GM12878 (cell line): ENCODE measurements at regions not wholly inside any gene's neighbourhood (a gene's known extent, or its start where the extent isn't known, plus 50 kb on each side); places are given as distances from the start of the nearest gene placed in this dataset.

ENCODE experiments used
- ATAC-seq: fragments of 200-7000 bp; cut with Tn5 transposase; 3 replicates; pipeline ENCODE4 v1.9.1; 2020; ENCODE audit warnings: mild to moderate bottlenecking, moderate library complexity
- BruUV-seq: library from RNA; stranded (reverse); fragments of 400-500 nt; replicated peaks from 2 replicates; lab custom pipeline; 2021; lab: Mats Ljungman, UMichigan
- CTCF ChIA-PET: fragments of 300-600 bp; sonication (Branson Sonifier 250); formaldehyde crosslinking; extraction: SDS; loops from one replicate; lab custom pipeline; 2021; ENCODE audit warnings: inconsistent platforms; lab: Yijun Ruan, JAX
- POLR2A ChIA-PET: fragments of 350-600 bp; formaldehyde crosslinking; extraction: SDS; loops from one replicate; lab custom pipeline; 2021; ENCODE audit warnings: inconsistent platforms; lab: Charles Lee
- RAD21 ChIA-PET: fragments of 300-600 bp; sonication (Branson Sonifier 250); formaldehyde crosslinking; loops from one replicate; lab custom pipeline; 2023; ENCODE audit warnings: antibody characterized with exemption; ENCODE audit not compliant: unreplicated experiment; lab: Charles Lee
- SMC1A ChIA-PET: fragments of 300-600 bp; sonication (Branson Sonifier 250); formaldehyde crosslinking; loops from one replicate; lab custom pipeline; 2023; ENCODE audit not compliant: unreplicated experiment, uncharacterized antibody; lab: Charles Lee
- DNase-seq: peaks from one replicate; pipeline ENCODE4 v3.0.0-alpha.2; 2011; ENCODE audit warnings: low read depth, low spot score
- FAIRE-seq: peaks from 3 replicates; lab custom pipeline; 2011; peaks lifted over from hg19 to GRCh38; lab: Jason Lieb, UNC
- H2AFZ ChIP-seq: 2 replicates; pipeline ENCODE4 v1.6.0; 2011; ENCODE audit warnings: low read depth, low read length, control low read depth; ENCODE audit not compliant: control insufficient read depth
- H3K27ac ChIP-seq: 2 replicates; pipeline ENCODE4 v1.5.1; 2011; ENCODE audit warnings: control low read depth; ENCODE audit not compliant: control insufficient read depth, insufficient read depth
- H3K27me3 ChIP-seq, 2 experiments: replicated peaks in 1 of 2; 2 replicates each; pipeline versions ENCODE4 v1.6.0 to v1.6.1; 2011; ENCODE audit warnings: low read length in 1 of 2; ENCODE audit not compliant: control insufficient read depth in 2 of 2, insufficient read depth in 2 of 2
- H3K36me3 ChIP-seq, 2 experiments: 2 replicates each; pipeline ENCODE4 v1.5.1; 2011; ENCODE audit warnings: low read length in 1 of 2; ENCODE audit not compliant: control insufficient read depth in 2 of 2, insufficient read depth in 2 of 2
- H3K4me1 ChIP-seq: 2 replicates; pipeline ENCODE4 v1.6.1; 2011; ENCODE audit warnings: mild to moderate bottlenecking, low read length, moderate library complexity, mixed read lengths; ENCODE audit not compliant: control insufficient read depth, insufficient read depth
- H3K4me2 ChIP-seq: 2 replicates; pipeline ENCODE4 v1.6.0; 2011; ENCODE audit warnings: control low read depth; ENCODE audit not compliant: control insufficient read depth, insufficient read depth
- H3K4me3 ChIP-seq: fragments of 200-600 bp; sonication (generic); 2 replicates; pipeline ENCODE4 v1.5.1; 2016
- H3K79me2 ChIP-seq: 2 replicates; pipeline ENCODE4 v1.6.0; 2011; ENCODE audit warnings: low read length; ENCODE audit not compliant: control insufficient read depth, insufficient read depth
- H3K9ac ChIP-seq: 2 replicates; pipeline ENCODE4 v1.8.0; 2011; ENCODE audit warnings: low read length, control low read depth, mixed read lengths; ENCODE audit not compliant: control insufficient read depth, insufficient read depth
- H3K9me3 ChIP-seq: replicated peaks from 3 replicates; pipeline ENCODE4 v1.5.1; 2011; ENCODE audit warnings: mild to moderate bottlenecking, low read length; ENCODE audit not compliant: control insufficient read depth, insufficient read depth
- H4K20me1 ChIP-seq: 2 replicates; pipeline ENCODE4 v1.6.0; 2011; ENCODE audit not compliant: control insufficient read depth, insufficient read depth
- ATF7 ChIP-seq: fragments of 450-650 bp; IDR thresholded peaks from 2 replicates; pipeline ENCODE4 v1.6.1; 2016; ENCODE audit warnings: low read depth, mild to moderate bottlenecking
- CEBPZ ChIP-seq: fragments of 150-350 bp; IDR thresholded peaks from 2 replicates; pipeline ENCODE4 v1.6.1; 2016; ENCODE audit warnings: low read depth, low read length
- EGR1 ChIP-seq, 2 experiments: IDR thresholded peaks; 1 replicate in 1 of 2; 2 replicates in 1 of 2; pipeline ENCODE4 v1.6.1; 2011 to 2012; ENCODE audit warnings: low read depth in 2 of 2, low read length in 2 of 2, borderline replicate concordance in 1 of 2, mild to moderate bottlenecking in 1 of 2, moderate library complexity in 1 of 2
- ESRRA ChIP-seq: IDR thresholded peaks from 2 replicates; pipeline ENCODE4 v1.6.1; 2012; ENCODE audit warnings: mild to moderate bottlenecking, low read length, improper control_type of control experiment
- KLF5 ChIP-seq: fragments of 450-650 bp; IDR thresholded peaks from 2 replicates; pipeline ENCODE4 v1.6.1; 2014; ENCODE audit warnings: mild to moderate bottlenecking; ENCODE audit not compliant: partially characterized antibody
- MTA2 ChIP-seq: fragments of 450-650 bp; IDR thresholded peaks from 2 replicates; pipeline ENCODE4 v1.6.1; 2016; ENCODE audit warnings: low read depth, mild to moderate bottlenecking, moderate library complexity
- POLR2AphosphoS5 ChIP-seq: IDR thresholded peaks from 2 replicates; pipeline ENCODE4 v1.6.1; 2011; ENCODE audit warnings: mild to moderate bottlenecking, low read length, inconsistent platforms
- POU2F2 ChIP-seq: IDR thresholded peaks from 3 replicates; pipeline ENCODE4 v1.6.1; 2011; ENCODE audit warnings: low read depth, mild to moderate bottlenecking, low read length, borderline replicate concordance
- SREBF1 ChIP-seq: IDR thresholded peaks from 2 replicates; pipeline ENCODE4 v1.6.1; 2012; ENCODE audit warnings: mild to moderate bottlenecking, low read length
- WGBS: methylation state at CpG from one replicate; pipeline ENCODE4 v1.1.6; 2016; ENCODE audit warnings: low lambda C conversion rate; ENCODE audit not compliant: insufficient replicate concordance, insufficient coverage; ENCODE audit errors: missing lambda C conversion rate; 5-methylcytosine and 5-hydroxymethylcytosine counted together
- in situ Hi-C: fragments of 300-500 bp; cut with MboI; formaldehyde crosslinking; loops from 9 replicates; pipeline ENCODE4 v1.14.3; 2018; ENCODE audit warnings: mixed read lengths
- intact Hi-C: fragments of 100-400 bp; cut with micrococcal nuclease; formaldehyde crosslinking; loops from one replicate; pipeline ENCODE4 v1.14.2; 2022; ENCODE audit not compliant: unreplicated experiment
- TF ChIP-seq, protein P1 (sequence below): fragments of 450-650 bp; IDR thresholded peaks from 2 replicates; pipeline ENCODE4 v1.6.1; 2018; ENCODE audit warnings: borderline replicate concordance, mild to moderate bottlenecking; ENCODE audit not compliant: partially characterized antibody

GRCh38 chr22:20652582-20652981 lies 121.3 kb upstream of the SERPIND1 start:
- H3K79me2 ChIP-seq = no peaks in the 10 kb centered on the region
- no peak overlapping the region for H3K9ac ChIP-seq
- in situ Hi-C loops = no loop called here
- no peak overlapping the region for H2AFZ ChIP-seq
- no peak for TF ChIP-seq KLF5
- TF ChIP-seq MTA2 = no peak
- TF ChIP-seq, all 136 proteins: peak for 0
- WGBS = 34% methylated on average over 6 of the region's 6 CpGs
- ChIA-PET SMC1A (interaction anchor here (0.6 kb wide), 1 partner anchor 27 kb away, joined by 3 read pairs; no protein-coding TSS in a partner anchor), POLR2A (no interaction called here), CTCF (no interaction called here), RAD21 (no interaction called here)
- intact Hi-C loops = no loop called here
- Histone ChIP-seq H3K4me2 (no peak overlapping the region), H3K4me1 (no peaks in the 10 kb centered on the region), H3K27me3 (peaks cover 0 to 2% of the 10 kb centered on the region in 2 experiments; a peak in 1 of 4 replicates), H4K20me1 (no peaks in the 10 kb centered on the region), H3K36me3 (no peaks in the 10 kb centered on the region), H3K27ac (no peak overlapping the region), H3K9me3 (no peaks in the 10 kb centered on the region), H3K4me3 (no peak overlapping the region)
- DNase-seq (no peak), ATAC-seq (no peak), FAIRE-seq (no peak)
- no TSS peak for BruUV-seq

DNA sequence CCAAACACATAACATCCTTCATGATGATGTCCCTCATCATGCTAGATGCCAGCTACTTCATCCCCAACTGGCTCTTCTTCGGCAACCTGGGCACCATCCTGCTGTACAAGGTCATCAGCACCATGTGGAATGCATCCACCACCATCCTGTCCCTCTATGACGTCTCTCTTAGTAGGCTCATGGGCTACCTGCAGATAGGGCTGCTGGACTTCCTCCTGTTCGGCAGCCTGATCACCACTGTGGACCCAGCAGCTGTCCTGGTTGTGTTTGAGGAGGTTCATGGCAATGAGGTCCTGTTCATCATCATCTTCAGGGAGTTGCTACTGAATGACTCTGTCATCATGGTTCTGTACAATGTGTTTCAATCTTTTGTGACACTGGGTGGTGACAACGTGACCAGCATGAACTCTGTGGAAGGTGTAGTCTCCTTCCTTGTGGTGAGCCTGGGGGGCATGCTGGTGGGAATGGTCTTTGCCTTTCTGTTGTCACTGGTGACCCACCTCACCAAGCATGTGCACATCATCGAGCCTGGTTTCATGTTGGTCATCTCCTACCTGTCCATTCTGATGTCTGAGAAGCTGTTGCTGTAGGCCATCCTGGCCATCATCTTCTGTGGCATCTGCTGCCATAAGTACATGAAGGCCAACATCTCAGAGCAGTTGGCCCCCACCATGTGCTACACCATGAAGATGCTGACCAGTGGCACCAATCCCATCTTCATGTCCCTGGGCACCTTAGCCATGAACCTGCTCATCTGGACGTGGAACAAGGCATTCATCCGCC lies 120.7 kb upstream of the SERPIND1 start:
- RAD21 ChIA-PET = no interaction called here
- FAIRE-seq = no peak
- no peak for TF ChIP-seq ATF7
- no peak for TF ChIP-seq EGR1 (IDR thresholded peaks at IDR 0.05; ENCODE audit: borderline replicate concordance in 1 of 2, low read depth in 2 of 2, low read length in 2 of 2)
- TF ChIP-seq SREBF1 = no peak
- TF ChIP-seq POU2F2 = no peak
- TF ChIP-seq, protein P1, sequence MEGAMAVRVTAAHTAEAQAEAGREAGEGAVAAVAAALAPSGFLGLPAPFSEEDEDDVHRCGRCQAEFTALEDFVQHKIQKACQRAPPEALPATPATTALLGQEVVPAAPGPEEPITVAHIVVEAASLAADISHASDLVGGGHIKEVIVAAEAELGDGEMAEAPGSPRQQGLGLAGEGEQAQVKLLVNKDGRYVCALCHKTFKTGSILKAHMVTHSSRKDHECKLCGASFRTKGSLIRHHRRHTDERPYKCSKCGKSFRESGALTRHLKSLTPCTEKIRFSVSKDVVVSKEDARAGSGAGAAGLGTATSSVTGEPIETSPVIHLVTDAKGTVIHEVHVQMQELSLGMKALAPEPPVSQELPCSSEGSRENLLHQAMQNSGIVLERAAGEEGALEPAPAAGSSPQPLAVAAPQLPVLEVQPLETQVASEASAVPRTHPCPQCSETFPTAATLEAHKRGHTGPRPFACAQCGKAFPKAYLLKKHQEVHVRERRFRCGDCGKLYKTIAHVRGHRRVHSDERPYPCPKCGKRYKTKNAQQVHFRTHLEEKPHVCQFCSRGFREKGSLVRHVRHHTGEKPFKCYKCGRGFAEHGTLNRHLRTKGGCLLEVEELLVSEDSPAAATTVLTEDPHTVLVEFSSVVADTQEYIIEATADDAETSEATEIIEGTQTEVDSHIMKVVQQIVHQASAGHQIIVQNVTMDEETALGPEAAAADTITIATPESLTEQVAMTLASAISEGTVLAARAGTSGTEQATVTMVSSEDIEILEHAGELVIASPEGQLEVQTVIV = no peak
- no peak for TF ChIP-seq ESRRA
- no peak for TF ChIP-seq CEBPZ
- TF ChIP-seq POLR2AphosphoS5 = no peak

More for the DNA sequence above, 120.7 kb upstream of the SERPIND1 start:
- no peak for DNase-seq
- WGBS = 21% methylated on average over 7 of the region's 7 CpGs
- ChIA-PET SMC1A (no interaction called here), CTCF (no interaction called here), POLR2A (no interaction called here)
- H3K36me3 ChIP-seq = no peaks in the 10 kb centered on the region
- H3K4me3 ChIP-seq = no peak overlapping the region
- no peak overlapping the region for H3K4me2 ChIP-seq
- no peaks in the 10 kb centered on the region for H3K79me2 ChIP-seq
- H4K20me1 ChIP-seq = no peaks in the 10 kb centered on the region
- intact Hi-C loops (no loop called here), in situ Hi-C loops (no loop called here)
- H3K9ac ChIP-seq = no peak overlapping the region
- ATAC-seq = no peak
- no peak overlapping the region for H2AFZ ChIP-seq
- no peaks in the 10 kb centered on the region for H3K9me3 ChIP-seq
- no peak overlapping the region for H3K27ac ChIP-seq
- BruUV-seq = no TSS peak
- H3K27me3 ChIP-seq = peaks cover 0 to 2% of the 10 kb centered on the region in 2 experiments; a peak in 1 of 4 replicates
- H3K4me1 ChIP-seq = no peaks in the 10 kb centered on the region
